Rectal smooth muscle tissue (tissue), 1 donor: ENCODE measurements at regions not wholly inside any gene's neighbourhood (a gene's known extent, or its start where the extent isn't known, plus 50 kb on each side); places are given as distances from the start of the nearest gene placed in this dataset.
"Not testable (repeated sequence)": the region's sequence is repeated elsewhere in the genome, so short reads cannot be mapped to it uniquely, and the experiment has no call there.

ENCODE experiments used
- H3K27ac ChIP-seq: one replicate; pipeline ENCODE4 v1.7.0; 2013; ENCODE audit warnings: low read depth, low read length, inconsistent platforms
- H3K27me3 ChIP-seq: one replicate; pipeline ENCODE4 v1.7.0; 2013; ENCODE audit warnings: low read length; ENCODE audit not compliant: control insufficient read depth, insufficient read depth
- H3K36me3 ChIP-seq: one replicate; pipeline ENCODE4 v1.7.0; 2013; ENCODE audit warnings: low read length; ENCODE audit not compliant: control insufficient read depth, insufficient read depth
- H3K4me1 ChIP-seq: one replicate; pipeline ENCODE4 v1.7.0; 2013; ENCODE audit warnings: low read length; ENCODE audit not compliant: control insufficient read depth, insufficient read depth
- H3K4me3 ChIP-seq: one replicate; pipeline ENCODE4 v1.7.0; 2013; ENCODE audit warnings: low read length
- H3K9ac ChIP-seq: one replicate; pipeline ENCODE4 v1.7.0; 2013; ENCODE audit warnings: low read length

DNA sequence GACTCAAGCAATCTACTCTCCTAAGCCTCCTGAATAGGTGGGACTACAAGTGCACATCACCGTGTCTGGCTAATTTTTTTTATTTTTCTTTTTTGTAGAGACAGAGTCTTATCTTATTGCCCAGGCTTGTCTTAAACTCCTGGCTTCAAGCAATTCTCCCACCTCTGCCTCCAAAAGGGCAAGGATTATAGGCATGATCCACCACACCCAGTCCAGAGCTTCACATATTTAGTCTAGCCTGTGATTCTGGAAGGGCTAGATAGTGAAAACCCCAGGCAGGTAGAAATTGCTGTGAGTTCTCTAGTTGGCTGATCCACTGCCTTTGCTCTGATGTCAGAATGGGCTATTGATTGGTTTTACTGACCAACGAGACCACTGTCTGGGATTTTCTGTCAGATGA is 854.6 kb upstream of the MIR17HG start:
- H3K36me3 ChIP-seq, result no peaks in the 10 kb centered on the region
- no peak overlapping the region for H3K9ac ChIP-seq
- H3K27me3 ChIP-seq, result no peaks in the 10 kb centered on the region
- no peaks in the 10 kb centered on the region for H3K4me1 ChIP-seq
- no peak overlapping the region for H3K27ac ChIP-seq
- no peak overlapping the region for H3K4me3 ChIP-seq

GRCh38 chr13:90493667-90494066 is 853.8 kb upstream of the MIR17HG start:
- Histone ChIP-seq H3K9ac (no peak overlapping the region), H3K4me3 (no peak overlapping the region), H3K27me3 (no peaks in the 10 kb centered on the region), H3K27ac (no peak overlapping the region), H3K36me3 (no peaks in the 10 kb centered on the region), H3K4me1 (no peaks in the 10 kb centered on the region)

DNA sequence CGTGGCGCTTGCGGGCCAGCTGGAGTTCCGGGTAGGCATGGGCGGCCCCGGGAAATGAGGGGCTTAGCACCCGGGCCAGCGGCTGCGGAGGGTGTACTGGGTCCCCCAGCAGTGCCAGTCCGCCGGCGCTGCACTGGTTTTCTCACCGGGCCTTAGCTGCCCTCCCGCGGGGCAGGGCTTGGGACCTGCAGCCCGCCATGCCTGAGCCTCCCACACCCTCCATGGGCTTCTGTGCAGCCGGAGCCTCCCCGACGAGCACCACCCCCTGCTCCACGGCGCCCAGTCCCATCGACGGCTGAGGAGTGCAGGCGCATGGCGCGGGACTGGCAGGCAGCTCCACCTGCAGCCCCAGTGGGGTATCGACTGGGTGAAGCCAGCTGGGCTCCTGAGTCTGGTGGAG is 852.6 kb upstream of the MIR17HG start:
- not testable (repeated sequence) for H3K4me1 ChIP-seq, H3K4me3 ChIP-seq, H3K27ac ChIP-seq, H3K27me3 ChIP-seq, H3K9ac ChIP-seq, H3K36me3 ChIP-seq

- H3K27me3 ChIP-seq, result no peaks in the 10 kb centered on the region
- H3K4me3 ChIP-seq, result no peak overlapping the region
- H3K4me1 ChIP-seq, result no peaks in the 10 kb centered on the region
- H3K27ac ChIP-seq, result no peak overlapping the region
- no peak overlapping the region for H3K9ac ChIP-seq
- no peaks in the 10 kb centered on the region for H3K36me3 ChIP-seq
These were observed 849.4 kb upstream of the MIR17HG start for GRCh38 chr13:90498096-90498495.

DNA sequence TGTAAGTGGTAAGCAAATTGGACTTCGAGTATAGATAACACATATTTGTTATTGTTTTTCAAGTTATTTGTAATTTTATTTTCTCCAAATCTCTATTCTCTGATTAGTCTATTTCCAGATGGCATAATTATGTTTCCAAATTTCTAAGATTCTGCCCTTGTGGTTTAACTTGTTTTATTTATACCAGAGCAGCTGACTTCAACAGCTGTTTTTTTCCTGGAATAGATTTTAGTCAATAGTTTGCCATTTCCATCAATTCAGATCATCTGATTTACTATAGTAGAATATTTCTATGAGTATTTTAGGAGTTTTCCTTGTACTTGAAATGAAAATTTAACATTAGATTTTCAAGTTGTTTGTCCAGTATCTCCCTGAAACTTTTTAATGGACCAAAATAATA is 848.7 kb upstream of the MIR17HG start:
- H3K36me3 ChIP-seq, result no peaks in the 10 kb centered on the region
- no peak overlapping the region for H3K9ac ChIP-seq
- H3K27ac ChIP-seq, result no peak overlapping the region
- no peak overlapping the region for H3K4me3 ChIP-seq
- H3K4me1 ChIP-seq, result no peaks in the 10 kb centered on the region
- H3K27me3 ChIP-seq, result no peaks in the 10 kb centered on the region

DNA sequence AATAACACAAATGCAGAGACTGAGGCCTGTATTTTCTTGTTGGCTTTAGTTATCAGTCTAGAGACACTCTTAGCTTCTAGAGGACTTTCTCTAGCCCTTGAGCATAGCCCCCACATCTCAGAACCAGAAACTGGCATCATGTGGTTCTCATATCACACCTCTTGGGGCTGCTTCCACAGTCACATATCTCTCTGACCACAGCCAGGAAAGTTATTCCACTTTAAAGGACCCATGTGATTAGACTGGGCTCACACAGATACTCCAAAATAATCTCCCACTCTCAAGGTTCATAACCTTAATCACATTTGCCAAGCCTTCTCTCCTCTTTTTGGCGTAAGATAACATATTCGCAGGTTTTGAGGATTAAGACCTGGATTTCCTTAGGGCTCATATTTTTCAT is 846.9 kb upstream of the MIR17HG start:
- no peaks in the 10 kb centered on the region for H3K27me3 ChIP-seq
- no peak overlapping the region for H3K9ac ChIP-seq
- H3K4me3 ChIP-seq, result no peak overlapping the region
- H3K27ac ChIP-seq, result no peak overlapping the region
- H3K36me3 ChIP-seq, result no peaks in the 10 kb centered on the region
- H3K4me1 ChIP-seq, result no peaks in the 10 kb centered on the region

GRCh38 chr13:90502153-90502552 is 845.3 kb upstream of the MIR17HG start:
- Histone ChIP-seq H3K4me3 (no peak overlapping the region), H3K27ac (no peak overlapping the region)

DNA sequence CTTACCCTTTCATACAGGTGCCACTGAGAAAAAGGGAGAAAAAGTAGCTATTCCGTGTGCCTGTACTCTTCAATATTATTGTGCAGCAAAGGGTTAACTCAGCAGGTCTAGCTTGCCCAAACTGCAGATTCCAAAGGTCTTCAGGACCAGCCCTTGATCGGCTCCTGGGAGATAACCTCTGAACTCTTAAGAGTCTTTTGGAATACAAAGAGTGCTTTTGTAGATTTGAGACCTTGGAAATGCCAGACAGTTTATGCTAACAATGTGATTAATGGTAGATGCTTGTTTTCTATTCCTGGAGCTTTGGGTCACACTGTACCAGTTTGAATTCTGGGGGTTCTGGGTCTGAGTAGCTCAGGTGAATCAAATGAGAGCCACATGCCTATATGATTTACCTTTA is 844.7 kb upstream of the MIR17HG start:
- no peaks in the 10 kb centered on the region for H3K4me1 ChIP-seq
- no peaks in the 10 kb centered on the region for H3K27me3 ChIP-seq
- no peak overlapping the region for H3K4me3 ChIP-seq
- H3K27ac ChIP-seq, result no peak overlapping the region
- H3K9ac ChIP-seq, result no peak overlapping the region
- H3K36me3 ChIP-seq, result no peaks in the 10 kb centered on the region

More at GRCh38 chr13:90502153-90502552, 845.3 kb upstream of the MIR17HG start:
- Histone ChIP-seq H3K27me3 (no peaks in the 10 kb centered on the region), H3K9ac (no peak overlapping the region), H3K36me3 (no peaks in the 10 kb centered on the region), H3K4me1 (no peaks in the 10 kb centered on the region)

GRCh38 chr13:90510319-90510718 is 837.2 kb upstream of the MIR17HG start:
- Histone ChIP-seq H3K36me3 (no peaks in the 10 kb centered on the region), H3K4me3 (no peak overlapping the region), H3K27ac (no peak overlapping the region), H3K9ac (no peak overlapping the region), H3K4me1 (no peaks in the 10 kb centered on the region), H3K27me3 (no peaks in the 10 kb centered on the region)

DNA sequence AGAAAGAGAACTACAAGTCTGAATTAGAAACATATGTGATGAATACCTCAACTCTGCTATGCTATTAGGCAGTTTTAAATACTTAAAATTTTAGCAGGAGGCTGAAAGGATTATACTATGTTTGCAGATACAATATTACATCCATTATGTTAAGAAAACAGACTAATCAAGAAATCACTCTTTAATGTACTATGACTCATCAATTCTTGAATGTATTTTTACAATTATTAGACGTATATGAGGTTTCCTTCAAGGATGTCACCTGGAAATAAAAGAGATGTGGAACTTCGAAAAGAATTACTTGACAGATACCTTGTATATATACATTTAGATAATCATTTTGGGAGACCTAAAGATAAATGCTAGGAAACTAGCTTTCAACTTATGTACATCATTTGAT is 835.6 kb upstream of the MIR17HG start:
- Histone ChIP-seq H3K27me3 (no peaks in the 10 kb centered on the region), H3K36me3 (no peaks in the 10 kb centered on the region), H3K4me1 (no peaks in the 10 kb centered on the region), H3K4me3 (no peak overlapping the region), H3K9ac (no peak overlapping the region), H3K27ac (no peak overlapping the region)

GRCh38 chr13:90514712-90515111 is 832.8 kb upstream of the MIR17HG start:
- H3K27me3 ChIP-seq, H3K4me3 ChIP-seq, H3K27ac ChIP-seq, H3K4me1 ChIP-seq, H3K9ac ChIP-seq, H3K36me3 ChIP-seq: not testable (repeated sequence)

DNA sequence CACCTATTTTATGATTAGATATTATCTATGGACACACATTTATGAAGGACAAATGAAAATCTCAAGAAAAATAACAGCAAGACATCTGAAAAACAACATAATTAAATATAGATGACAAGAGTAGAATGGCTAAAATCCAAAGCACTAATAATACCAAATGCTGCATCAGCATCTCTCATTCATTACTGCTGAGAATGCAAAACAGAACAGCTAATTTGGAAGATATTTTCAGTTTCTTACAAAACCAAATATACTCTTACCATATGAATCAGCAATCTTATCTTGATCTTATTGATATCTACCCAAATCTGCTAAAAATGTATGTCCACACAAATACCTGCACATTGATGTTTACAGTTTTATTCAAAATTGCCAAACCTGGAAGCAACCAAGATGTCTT is 829.1 kb upstream of the MIR17HG start:
- H3K27me3 ChIP-seq, result no peaks in the 10 kb centered on the region
- H3K9ac ChIP-seq, result no peak overlapping the region
- no peak overlapping the region for H3K27ac ChIP-seq

GRCh38 chr13:90519157-90519556 is 828.3 kb upstream of the MIR17HG start:
- H3K9ac ChIP-seq, result no peak overlapping the region
- H3K4me3 ChIP-seq, result no peak overlapping the region
- H3K27me3 ChIP-seq, result no peaks in the 10 kb centered on the region
- no peaks in the 10 kb centered on the region for H3K36me3 ChIP-seq
- H3K4me1 ChIP-seq, result no peaks in the 10 kb centered on the region
- H3K27ac ChIP-seq, result no peak overlapping the region

More for the DNA sequence above, 829.1 kb upstream of the MIR17HG start:
- no peaks in the 10 kb centered on the region for H3K36me3 ChIP-seq
- no peaks in the 10 kb centered on the region for H3K4me1 ChIP-seq
- H3K4me3 ChIP-seq, result no peak overlapping the region

GRCh38 chr13:90526711-90527110 is 820.8 kb upstream of the MIR17HG start:
- Histone ChIP-seq H3K4me3 (no peak overlapping the region), H3K4me1 (no peaks in the 10 kb centered on the region)

More at GRCh38 chr13:90526711-90527110, 820.8 kb upstream of the MIR17HG start:
- Histone ChIP-seq H3K9ac (no peak overlapping the region), H3K36me3 (no peaks in the 10 kb centered on the region), H3K27ac (no peak overlapping the region), H3K27me3 (no peaks in the 10 kb centered on the region)
